Putamen (tissue), 1 donor: ENCODE measurements at regions not wholly inside any gene's neighbourhood (a gene's known extent, or its start where the extent isn't known, plus 50 kb on each side); places are given as distances from the start of the nearest gene placed in this dataset.

ENCODE experiments used
- DNase-seq: peaks from one replicate; pipeline ENCODE4 v3.0.0-alpha.2; 2016; ENCODE audit warnings: low spot score

DNA sequence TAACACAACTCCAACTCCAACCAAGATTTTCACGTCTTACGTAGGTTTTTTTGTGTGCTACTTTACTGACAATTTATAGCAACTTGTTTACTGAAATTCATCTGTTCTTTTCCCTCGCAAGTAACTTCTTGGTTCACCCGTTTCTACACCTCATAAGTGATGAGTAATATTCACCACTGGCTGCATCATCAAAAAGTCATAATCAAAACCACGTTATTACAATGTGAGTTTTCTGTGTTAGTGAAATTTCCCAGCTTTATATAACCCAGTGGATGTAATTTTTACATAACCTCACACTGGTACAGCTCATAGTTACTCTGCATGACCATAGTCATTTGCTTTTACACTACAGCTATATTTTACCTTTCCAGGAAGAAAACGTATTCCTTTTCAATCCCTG is 401.1 kb upstream of the LYPLAL1 start:
- DNase-seq: no peak

DNA sequence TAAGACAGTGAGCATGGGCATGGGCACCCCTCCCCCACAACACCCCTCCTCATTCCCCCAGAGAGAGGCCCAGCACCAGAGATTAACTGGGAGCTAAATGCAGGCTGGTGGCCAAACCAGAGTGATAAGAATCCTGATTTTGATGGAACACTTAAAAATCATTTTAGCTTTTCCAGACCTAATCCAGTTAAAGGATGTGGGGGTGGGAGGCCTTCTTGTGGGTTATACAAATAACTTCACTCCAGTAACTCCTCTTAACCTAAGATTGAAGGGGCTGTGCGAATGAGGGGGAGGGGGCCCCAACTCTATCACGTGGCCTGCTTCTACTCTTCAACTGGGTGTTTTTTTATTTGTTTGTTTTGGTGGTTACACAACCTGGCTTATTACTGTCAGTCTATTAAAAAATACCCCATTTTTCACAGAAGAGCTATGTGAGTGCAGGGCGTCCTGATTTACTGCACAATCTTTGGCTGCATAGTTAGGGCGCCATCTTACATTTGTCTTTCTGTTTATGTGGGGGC is 398.1 kb upstream of the LYPLAL1 start:
- no peak for DNase-seq

GRCh38 chr1:218778257-218779126 is 395.2 kb upstream of the LYPLAL1 start:
- no peak for DNase-seq

DNA sequence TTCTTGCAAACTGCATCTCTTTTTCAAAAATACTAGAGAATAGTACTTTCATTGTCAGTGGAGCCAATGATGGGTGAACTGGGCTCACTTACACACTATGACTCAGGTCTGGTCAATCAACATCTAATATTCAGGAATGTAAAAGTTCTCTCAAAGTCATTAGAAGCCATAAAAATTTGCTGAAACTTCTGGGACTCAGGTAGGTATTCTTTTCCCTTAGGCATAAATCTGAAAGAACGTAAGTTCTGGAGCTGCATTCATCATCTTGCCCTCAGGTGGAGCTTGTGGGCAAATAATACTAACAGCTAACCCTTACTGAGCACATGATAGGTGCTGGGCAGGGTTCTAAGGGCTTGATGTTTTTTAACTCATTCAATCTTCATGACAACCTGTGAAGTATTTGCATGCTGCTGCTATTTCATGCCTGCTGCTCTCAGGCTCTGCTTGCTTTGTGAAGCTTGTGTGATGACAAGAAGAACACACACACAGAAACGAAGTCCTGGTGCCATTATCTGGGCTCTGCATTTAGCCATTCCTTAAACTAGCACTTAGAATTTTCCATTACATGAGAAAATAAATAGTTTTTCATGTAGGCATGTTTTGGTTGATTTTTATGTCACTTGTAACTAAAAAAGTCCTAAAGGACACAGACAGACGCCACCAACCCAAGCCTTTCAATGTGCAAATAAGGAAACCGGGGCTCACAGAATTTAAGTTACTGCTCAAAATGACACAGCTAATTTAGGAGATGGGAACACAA is 394.2 kb upstream of the LYPLAL1 start:
- no peak for DNase-seq

DNA sequence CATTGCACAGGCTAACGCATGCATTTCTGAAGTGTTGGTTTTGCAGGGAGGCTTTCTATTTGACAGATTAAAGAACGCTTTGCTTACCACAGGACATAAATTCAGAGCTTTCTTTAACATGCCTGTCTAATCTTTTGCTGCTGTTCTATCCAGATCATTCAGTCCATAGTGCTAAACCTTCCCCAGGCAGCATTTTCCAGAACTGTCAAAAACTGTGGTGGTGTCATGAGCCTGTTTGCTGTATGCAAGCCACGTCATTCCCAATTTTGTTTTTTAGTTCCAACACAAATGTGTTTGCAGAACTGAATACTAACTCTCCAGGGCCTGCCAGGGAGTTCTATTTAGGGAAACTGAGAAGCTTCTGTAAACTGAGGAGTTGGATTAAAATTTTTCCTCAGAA is 390.5 kb upstream of the LYPLAL1 start:
- DNase-seq: no peak

DNA sequence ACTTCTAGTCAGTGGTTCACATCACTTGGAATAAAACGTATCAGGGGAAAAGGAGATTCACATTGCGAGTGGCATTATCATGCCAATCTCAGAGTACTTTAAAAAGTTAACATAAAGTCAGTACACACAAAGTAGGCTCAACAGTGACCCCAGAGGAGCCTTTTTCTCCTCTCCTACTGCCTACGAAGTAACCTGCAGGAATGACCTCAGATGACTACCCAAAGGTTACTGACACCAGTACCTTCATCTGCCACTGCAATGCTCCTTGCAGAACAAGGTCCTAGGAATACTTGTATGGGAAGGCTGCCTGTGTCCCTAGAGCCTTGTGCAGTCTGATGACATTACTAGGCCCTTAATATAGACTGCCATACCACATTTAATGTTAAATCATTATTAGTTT is 389.8 kb upstream of the LYPLAL1 start:
- no peak for DNase-seq

GRCh38 chr1:218785928-218786327 is 387.8 kb upstream of the LYPLAL1 start:
- DNase-seq: no peak

- DNase-seq: no peak
These were observed 385.9 kb upstream of the LYPLAL1 start for GRCh38 chr1:218787826-218788225.

- no peak for DNase-seq
These were observed 376.9 kb upstream of the LYPLAL1 start for GRCh38 chr1:218796773-218797172.

- no peak for DNase-seq
These were observed 370.9 kb upstream of the LYPLAL1 start for GRCh38 chr1:218802799-218803198.

- DNase-seq: no peak
These were observed 370.2 kb upstream of the LYPLAL1 start for GRCh38 chr1:218803351-218803997.

DNA sequence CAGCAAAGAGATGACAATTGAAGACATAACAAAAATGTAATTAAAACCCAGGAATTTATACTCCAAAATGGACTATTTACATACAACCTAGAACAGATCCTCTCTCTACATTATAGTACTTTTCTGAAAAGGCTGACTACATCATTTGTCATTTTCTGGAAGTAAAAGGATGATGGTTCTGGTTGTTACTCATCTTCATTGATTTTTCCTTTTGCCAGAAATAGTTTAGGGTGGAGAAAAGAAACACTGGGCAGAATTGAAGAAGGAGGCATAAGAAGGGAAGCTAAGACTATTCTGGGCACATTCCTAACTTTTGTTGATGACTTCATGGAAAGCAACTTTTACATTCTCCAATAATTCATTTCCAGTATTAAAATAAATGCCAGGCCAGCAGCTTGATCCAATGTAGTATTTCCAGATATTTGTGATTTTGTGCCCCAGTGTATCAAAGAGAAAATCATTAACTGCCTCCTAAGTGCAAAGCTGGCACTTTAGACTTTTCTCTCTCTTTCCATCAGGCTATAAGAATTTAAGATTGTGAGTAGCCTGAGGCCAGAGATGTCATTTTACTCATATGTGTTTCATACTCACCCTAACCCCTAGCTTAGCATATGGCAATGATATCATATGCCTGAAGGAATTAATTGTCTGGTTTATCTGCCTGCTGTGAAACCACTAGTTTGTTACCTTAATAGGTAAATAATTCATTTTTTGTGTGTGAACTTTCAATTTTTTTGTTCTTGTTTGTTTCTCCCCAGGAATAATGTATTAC is 369.5 kb upstream of the LYPLAL1 start:
- DNase-seq: no peak

- DNase-seq: no peak
These were observed 364.6 kb upstream of the LYPLAL1 start for GRCh38 chr1:218809061-218809460.

DNA sequence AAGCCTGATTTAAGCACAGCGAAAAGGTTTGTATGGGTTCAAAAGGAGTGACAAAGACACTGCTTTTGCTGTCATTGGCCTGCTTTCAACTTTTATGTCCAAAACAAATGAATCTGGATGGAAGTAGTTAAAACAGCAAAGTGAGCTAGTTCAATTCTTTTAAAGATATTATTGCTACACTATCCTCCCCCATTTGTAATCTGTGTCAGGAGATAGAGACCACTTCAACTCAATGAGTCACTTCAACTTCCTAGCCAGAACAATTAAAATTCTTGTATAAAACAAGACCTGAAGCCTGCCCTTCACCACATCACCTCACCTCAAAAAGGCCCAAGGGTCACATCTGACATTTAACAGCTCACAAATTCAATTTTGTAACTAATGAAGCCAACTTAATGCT is 364.1 kb upstream of the LYPLAL1 start:
- DNase-seq: no peak

GRCh38 chr1:218810306-218810705 is 363.4 kb upstream of the LYPLAL1 start:
- no peak for DNase-seq

- no peak for DNase-seq
These were observed 362.2 kb upstream of the LYPLAL1 start for GRCh38 chr1:218811497-218811896.

- no peak for DNase-seq
These were observed 361.3 kb upstream of the LYPLAL1 start for GRCh38 chr1:218812360-218812759.

DNA sequence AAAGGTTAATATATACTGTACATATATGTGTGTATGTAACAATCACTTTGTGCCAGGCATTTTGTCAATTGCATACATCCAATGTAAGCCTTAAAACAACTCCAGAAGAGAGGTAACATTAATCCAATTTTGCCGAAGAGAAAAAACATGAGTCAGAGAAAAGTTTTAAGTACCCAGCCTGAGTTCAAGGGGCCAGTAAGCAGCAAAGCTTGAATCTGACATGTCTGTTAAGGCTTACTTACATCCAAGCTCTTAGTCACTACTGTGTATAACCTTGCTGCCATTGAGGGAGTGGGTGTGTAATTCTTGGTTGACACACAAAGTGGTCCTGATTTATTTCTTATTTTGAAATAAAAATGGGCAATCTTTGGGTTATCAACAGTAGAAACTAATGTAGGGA is 360.4 kb upstream of the LYPLAL1 start:
- DNase-seq: no peak

- DNase-seq: no peak
These were observed 358.6 kb upstream of the LYPLAL1 start for GRCh38 chr1:218815076-218815475.

DNA sequence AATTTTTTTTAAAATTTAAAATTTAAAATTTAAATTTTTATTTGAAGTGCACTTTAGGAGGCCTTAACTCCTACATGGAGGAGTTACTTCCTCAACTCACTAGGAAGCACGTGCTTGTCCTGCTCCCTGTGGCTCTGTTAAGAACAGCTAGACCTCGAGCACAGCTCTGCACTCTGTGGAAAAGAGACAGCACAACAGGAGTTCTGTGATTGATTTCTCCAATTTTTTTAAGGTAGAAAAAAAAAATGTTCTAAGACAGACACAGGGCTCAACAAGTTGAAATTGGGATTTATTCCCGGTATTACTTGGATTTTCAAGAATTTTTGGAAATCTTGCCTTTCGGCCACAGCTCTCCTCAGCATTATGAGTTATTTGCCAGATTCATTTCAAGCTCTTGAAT is 356.6 kb upstream of the LYPLAL1 start:
- DNase-seq: no peak

GRCh38 chr1:218817691-218818465 is 355.8 kb upstream of the LYPLAL1 start:
- DNase-seq: no peak
